ENCODE measurements at regions not wholly inside any gene's neighbourhood (a gene's known extent, or its start where the extent isn't known, plus 50 kb on each side); places are given as distances from the start of the nearest gene placed in this dataset.

GRCh38 chr19:57025491-57025890 is 94.3 kb upstream of the USP29 start:
- H3K27ac ChIP-seq = no peak overlapping the region
- DNase-seq = no peak
- TF ChIP-seq POLR2A (IDR thresholded peaks at IDR 0.05) (no peak), CTCF (IDR thresholded peaks at IDR 0.05) (no peak)
- H3K4me3 ChIP-seq (replicated peaks in 1 of 3) = no peak overlapping the region
- H3K9me3 ChIP-seq = no peaks in the 10 kb centered on the region
- H3K27me3 ChIP-seq = no peaks in the 10 kb centered on the region
- no peaks in the 10 kb centered on the region for H3K4me1 ChIP-seq
- WGBS, 2 donors = 90 to 94% methylated on average over 4 of the region's 4 CpGs
- H3K36me3 ChIP-seq = no peaks in the 10 kb centered on the region
- intact Hi-C loops (cut with DNase I) = no loop called here

GRCh38 chr19:57026476-57026875 is 93.3 kb upstream of the USP29 start:
- H3K27me3 ChIP-seq = no peaks in the 10 kb centered on the region
- intact Hi-C loops (cut with DNase I) = no loop called here
- H3K4me1 ChIP-seq = no peaks in the 10 kb centered on the region
- H3K4me3 ChIP-seq (replicated peaks in 1 of 3) = no peak overlapping the region
- 74 to 83% methylated on average over 3 of the region's 3 CpGs for WGBS, 2 donors
- H3K9me3 ChIP-seq = no peaks in the 10 kb centered on the region
- H3K36me3 ChIP-seq = no peaks in the 10 kb centered on the region
- no peak for DNase-seq
- H3K27ac ChIP-seq = no peak overlapping the region
- TF ChIP-seq CTCF (IDR thresholded peaks at IDR 0.05) (no peak), POLR2A (IDR thresholded peaks at IDR 0.05) (no peak)

- Histone ChIP-seq H3K4me1 (no peaks in the 10 kb centered on the region), H3K4me3 (replicated peaks in 1 of 3) (no peak overlapping the region), H3K36me3 (no peaks in the 10 kb centered on the region), H3K9me3 (no peaks in the 10 kb centered on the region), H3K27ac (no peak overlapping the region), H3K27me3 (no peaks in the 10 kb centered on the region)
- TF ChIP-seq CTCF (IDR thresholded peaks at IDR 0.05) (no peak), POLR2A (IDR thresholded peaks at IDR 0.05) (no peak)
- 79 to 81% methylated on average over 7 of the region's 7 CpGs for WGBS, 2 donors
- intact Hi-C loops (cut with DNase I) = no loop called here
- no peak for DNase-seq
These were observed 92.4 kb upstream of the USP29 start for GRCh38 chr19:57027360-57027759.

GRCh38 chr19:57028804-57029525 is 90.8 kb upstream of the USP29 start:
- no peak overlapping the region for H3K4me3 ChIP-seq (replicated peaks in 1 of 3)
- H3K4me1 ChIP-seq = no peaks in the 10 kb centered on the region
- TF ChIP-seq POLR2A (IDR thresholded peaks at IDR 0.05) (no peak), CTCF (IDR thresholded peaks at IDR 0.05) (no peak)
- WGBS, 2 donors = 48 to 56% methylated on average over 2 of the region's 2 CpGs
- DNase-seq = no peak
- no peaks in the 10 kb centered on the region for H3K36me3 ChIP-seq
- intact Hi-C loops (cut with DNase I) = no loop called here
- H3K27ac ChIP-seq = no peak overlapping the region
- H3K9me3 ChIP-seq = no peaks in the 10 kb centered on the region
- no peaks in the 10 kb centered on the region for H3K27me3 ChIP-seq

DNA sequence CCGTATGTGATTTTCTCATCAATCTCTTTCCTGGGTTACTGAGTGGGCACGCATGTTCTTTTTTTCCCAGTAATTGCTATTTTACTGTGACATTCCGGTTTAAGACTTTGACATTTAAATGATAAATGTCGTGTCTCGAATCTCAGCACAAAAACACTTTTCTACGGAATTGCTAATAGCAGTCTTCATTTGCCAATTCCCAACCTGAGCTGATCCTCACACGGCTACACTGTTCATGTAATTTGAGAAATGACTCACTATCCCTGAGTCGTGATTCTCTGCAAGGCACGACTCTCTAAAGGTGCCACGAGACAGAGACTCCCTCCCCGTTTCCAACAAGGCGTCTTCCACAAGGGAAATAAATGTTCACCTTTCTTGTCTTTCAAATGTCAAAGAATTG is 88.7 kb upstream of the USP29 start:
- 76 to 78% methylated on average over 12 of the region's 12 CpGs for WGBS, 2 donors
- TF ChIP-seq POLR2A (IDR thresholded peaks at IDR 0.05) = no peak
- TF ChIP-seq CTCF (IDR thresholded peaks at IDR 0.05) = no peak
- DNase-seq = no peak
- no peaks in the 10 kb centered on the region for H3K9me3 ChIP-seq
- H3K27ac ChIP-seq = no peak overlapping the region
- H3K4me1 ChIP-seq = no peaks in the 10 kb centered on the region
- intact Hi-C loops (cut with DNase I) = no loop called here
- no peak overlapping the region for H3K4me3 ChIP-seq (replicated peaks in 1 of 3)
- no peaks in the 10 kb centered on the region for H3K27me3 ChIP-seq
- no peaks in the 10 kb centered on the region for H3K36me3 ChIP-seq

All from thyroid gland (tissue), 4 donors.